DND-41 (cell line): ENCODE measurements at regions not wholly inside any gene's neighbourhood (a gene's known extent, or its start where the extent isn't known, plus 50 kb on each side); places are given as distances from the start of the nearest gene placed in this dataset.
"Not testable (repeated sequence)": the region's sequence is repeated elsewhere in the genome, so short reads cannot be mapped to it uniquely, and the experiment has no call there.

Experiments
- ATAC-seq: fragments of 200-7000 bp; cut with Tn5 transposase; 3 replicates; pipeline ENCODE4 v1.9.1; 2021; ENCODE audit warnings: low read depth; ENCODE audit not compliant: insufficient read depth
- DNase-seq: peaks from one replicate; pipeline ENCODE4 v3.0.0-alpha.2; 2020
- H2AFZ ChIP-seq: 2 replicates; pipeline ENCODE4 v1.6.0; 2012; ENCODE audit warnings: low read depth, low read length
- H3K27ac ChIP-seq: 2 replicates; pipeline ENCODE4 v1.5.1; 2012; ENCODE audit warnings: low read length, inconsistent platforms
- H3K27me3 ChIP-seq: fragments of 200-600 bp; sonication (generic); 2 replicates; pipeline ENCODE4 v1.6.0; 2012; ENCODE audit warnings: low read length, mild to moderate bottlenecking, inconsistent platforms; ENCODE audit not compliant: insufficient read depth, poor library complexity
- H3K36me3 ChIP-seq: 2 replicates; pipeline ENCODE4 v1.5.1; 2012; ENCODE audit warnings: low read length, inconsistent platforms; ENCODE audit not compliant: insufficient read depth
- H3K4me1 ChIP-seq: 2 replicates; pipeline ENCODE4 v1.5.1; 2012; ENCODE audit warnings: mild to moderate bottlenecking, low read length; ENCODE audit not compliant: insufficient read depth
- H3K4me2 ChIP-seq: 2 replicates; pipeline ENCODE4 v1.6.0; 2012; ENCODE audit warnings: mild to moderate bottlenecking, moderate library complexity, low read length, inconsistent platforms; ENCODE audit not compliant: insufficient read depth
- H3K4me3 ChIP-seq, 2 experiments: fragments of 200-600 bp in 1 of 2; shearing (Covaris generic) in 1 of 2; 2 replicates each; pipeline ENCODE4 v1.5.1; 2012 to 2016; ENCODE audit warnings: inconsistent platforms in 2 of 2, low read length in 2 of 2, mild to moderate bottlenecking in 2 of 2, low read depth in 1 of 2, moderate library complexity in 1 of 2
- H3K79me2 ChIP-seq: 2 replicates; pipeline ENCODE4 v1.6.0; 2012; ENCODE audit warnings: low read length, inconsistent platforms; ENCODE audit not compliant: insufficient read depth
- H3K9ac ChIP-seq: 2 replicates; pipeline ENCODE4 v1.6.0; 2012; ENCODE audit warnings: low read depth, mild to moderate bottlenecking, inconsistent platforms, low read length, moderate library complexity
- H3K9me3 ChIP-seq: 2 replicates; pipeline ENCODE4 v1.5.1; 2012; ENCODE audit warnings: low read length, moderate library complexity, mild to moderate bottlenecking, inconsistent platforms; ENCODE audit not compliant: insufficient read depth, severe bottlenecking
- H4K20me1 ChIP-seq: 2 replicates; pipeline ENCODE4 v1.6.0; 2012; ENCODE audit warnings: low read length; ENCODE audit not compliant: insufficient read depth
- CTCF ChIP-seq: IDR thresholded peaks from 2 replicates; pipeline ENCODE4 v1.5.1; 2012; ENCODE audit warnings: borderline replicate concordance, low read length, moderate library complexity, mild to moderate bottlenecking; ENCODE audit not compliant: poor library complexity, severe bottlenecking; ENCODE audit errors: extremely low read depth
- EZH2 ChIP-seq: IDR thresholded peaks from 3 replicates; pipeline ENCODE4 v1.6.1; 2012; ENCODE audit warnings: borderline replicate concordance, low read depth, mild to moderate bottlenecking, moderate library complexity, low read length, inconsistent platforms; ENCODE audit not compliant: severe bottlenecking

DNA sequence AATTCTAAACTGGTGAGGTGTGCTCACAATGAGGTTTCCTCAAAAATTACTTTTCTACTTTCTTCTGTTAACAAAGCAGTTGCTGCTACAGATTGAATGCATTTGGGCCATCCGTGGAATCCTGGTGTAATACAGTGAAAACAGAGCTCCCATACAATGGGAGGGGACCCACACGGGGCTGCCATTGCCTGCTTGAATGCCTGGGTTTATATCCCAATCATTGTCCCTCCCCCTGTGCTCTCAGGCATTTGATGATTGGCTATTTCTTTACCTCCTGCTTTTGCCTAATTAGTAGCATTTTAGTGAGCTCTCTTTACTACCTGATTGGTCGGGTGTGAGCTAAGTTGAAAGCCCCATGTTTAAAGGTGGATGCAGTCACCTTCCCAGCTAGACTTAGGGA, 52.9 kb upstream of the CSF1 start:
- not testable (repeated sequence) for H3K4me2 ChIP-seq, H3K79me2 ChIP-seq, DNase-seq, H3K4me1 ChIP-seq, H4K20me1 ChIP-seq, H2AFZ ChIP-seq, ATAC-seq, H3K27ac ChIP-seq, H3K9me3 ChIP-seq, H3K4me3 ChIP-seq, H3K9ac ChIP-seq, H3K27me3 ChIP-seq, H3K36me3 ChIP-seq

DNA sequence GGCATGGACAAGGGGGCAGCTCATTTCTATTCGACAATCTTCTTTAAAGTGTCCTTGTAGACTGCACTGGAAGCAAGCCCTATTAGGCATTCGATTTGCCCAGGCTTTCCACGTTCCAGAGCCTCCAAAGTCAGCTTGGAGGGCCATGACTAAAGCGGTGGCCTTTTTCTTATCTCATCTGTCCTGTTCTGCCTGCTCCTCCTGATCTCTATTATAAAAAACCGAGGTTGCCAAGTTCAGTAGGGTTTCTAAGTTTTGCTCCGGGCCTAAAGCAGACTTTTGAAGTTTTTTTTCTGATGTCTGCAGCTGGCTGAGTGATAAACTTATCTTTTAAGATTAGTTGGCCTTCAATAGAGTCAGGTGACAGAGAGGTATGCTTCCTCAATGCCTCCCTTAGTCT, 54.7 kb upstream of the CSF1 start:
- not testable (repeated sequence) for ATAC-seq, H3K27me3 ChIP-seq, H4K20me1 ChIP-seq, H3K79me2 ChIP-seq, H3K36me3 ChIP-seq, H2AFZ ChIP-seq, H3K27ac ChIP-seq, H3K9ac ChIP-seq, H3K4me1 ChIP-seq, DNase-seq, H3K4me2 ChIP-seq, H3K4me3 ChIP-seq, H3K9me3 ChIP-seq

DNA sequence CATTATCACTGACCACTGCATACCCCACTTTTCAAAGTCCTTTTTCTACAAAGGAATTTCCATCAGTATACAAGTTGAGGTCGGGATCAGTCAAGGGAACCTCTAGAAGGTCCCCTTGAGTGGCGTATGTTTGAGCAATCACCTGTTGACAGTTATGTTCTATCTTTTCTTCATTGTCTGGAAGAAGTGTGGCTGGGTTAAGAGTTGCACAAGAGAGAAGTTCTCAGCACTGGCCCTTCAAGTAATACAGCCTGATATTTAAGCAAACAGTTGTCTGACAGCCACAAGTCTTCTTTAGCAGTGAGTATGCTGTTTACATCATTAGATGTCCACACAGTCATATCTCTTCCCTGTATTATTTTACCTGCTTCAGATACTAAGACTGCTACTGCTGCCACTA, 56.7 kb upstream of the CSF1 start:
- not testable (repeated sequence) for H3K36me3 ChIP-seq, H3K4me1 ChIP-seq, H3K4me2 ChIP-seq, H4K20me1 ChIP-seq, H3K9me3 ChIP-seq, H3K79me2 ChIP-seq, H3K27ac ChIP-seq, H3K9ac ChIP-seq, H2AFZ ChIP-seq, H3K4me3 ChIP-seq, DNase-seq, ATAC-seq, H3K27me3 ChIP-seq

DNA sequence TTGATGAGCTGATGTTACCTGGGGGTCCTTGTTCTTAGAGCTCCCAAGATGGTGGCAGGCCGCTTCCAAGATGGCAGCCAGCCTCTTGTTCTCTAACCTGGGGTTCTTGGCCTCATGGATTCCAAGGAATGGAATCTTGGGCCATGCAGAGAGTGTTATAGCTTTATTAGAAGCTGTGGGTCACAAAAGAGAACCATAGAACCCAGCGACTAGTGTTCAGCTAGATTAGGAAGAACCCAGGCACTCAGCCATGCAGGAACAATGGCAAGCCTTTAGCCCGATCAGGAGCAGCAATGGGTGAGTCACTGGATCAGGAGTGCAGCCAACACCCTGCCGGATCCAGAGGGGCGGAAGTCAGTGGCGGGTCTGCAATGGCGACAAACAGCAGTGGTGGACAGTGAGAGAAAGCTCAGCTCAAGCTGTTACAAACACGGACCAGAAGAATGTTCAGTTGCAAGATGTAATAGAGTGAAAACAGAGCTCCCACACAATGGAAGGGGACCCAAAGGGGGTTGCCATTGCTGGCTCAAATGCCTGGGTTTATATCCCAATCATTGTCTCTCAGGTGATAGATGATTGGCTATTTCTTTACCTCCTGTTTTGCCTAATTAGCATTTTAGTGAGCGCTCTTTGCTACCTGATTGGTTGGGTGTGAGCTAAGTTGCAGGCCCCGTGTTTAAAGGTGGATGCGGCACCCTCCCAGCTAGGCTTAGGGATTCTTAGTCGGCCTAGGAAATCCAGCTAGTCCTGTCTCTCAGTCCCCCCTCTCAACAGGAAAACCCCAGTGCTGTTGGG, 58.2 kb upstream of the CSF1 start:
- not testable (repeated sequence) for DNase-seq, H3K4me2 ChIP-seq

DNA sequence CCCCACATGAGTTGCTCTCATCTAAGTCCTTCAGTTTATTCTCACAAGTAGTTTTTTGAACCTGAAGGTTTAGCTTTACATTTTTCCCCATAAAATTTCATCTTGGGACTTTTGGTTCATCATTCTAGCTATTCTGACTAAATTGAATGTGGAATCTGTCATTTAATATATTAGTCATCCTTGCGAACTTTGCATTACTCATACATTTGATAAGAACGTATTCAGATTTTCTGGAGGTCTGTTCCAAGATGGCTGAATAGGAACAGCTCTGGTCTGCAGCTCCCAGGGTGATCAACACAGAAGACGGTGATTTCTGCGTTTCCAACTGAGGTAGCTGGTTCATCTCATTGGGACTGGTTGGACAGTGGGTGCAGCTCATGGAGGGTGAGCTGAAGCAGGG, 59.8 kb upstream of the CSF1 start:
- no peaks in the 10 kb centered on the region for H3K79me2 ChIP-seq
- H3K27ac ChIP-seq = no peak overlapping the region

More for the DNA sequence above, 58.2 kb upstream of the CSF1 start:
- not testable (repeated sequence) for H3K4me1 ChIP-seq, H3K27ac ChIP-seq, H3K27me3 ChIP-seq, ATAC-seq, H3K36me3 ChIP-seq, H3K79me2 ChIP-seq, H3K9ac ChIP-seq, H3K4me3 ChIP-seq, H3K9me3 ChIP-seq, H2AFZ ChIP-seq, H4K20me1 ChIP-seq

More for the DNA sequence above, 59.8 kb upstream of the CSF1 start:
- Histone ChIP-seq H3K9me3 (no peaks in the 10 kb centered on the region), H3K9ac (no peak overlapping the region), H4K20me1 (no peaks in the 10 kb centered on the region), H2AFZ (no peak overlapping the region), H3K4me3 (no peak overlapping the region), H3K27me3 (no peaks in the 10 kb centered on the region), H3K36me3 (no peaks in the 10 kb centered on the region), H3K4me2 (no peak overlapping the region), H3K4me1 (no peaks in the 10 kb centered on the region)
- ATAC-seq (no peak), DNase-seq (no peak)
- no peak for TF ChIP-seq CTCF
- no peak for TF ChIP-seq EZH2
